Esophagus squamous epithelium (tissue), 4 donors: ENCODE measurements at regions not wholly inside any gene's neighbourhood (a gene's known extent, or its start where the extent isn't known, plus 50 kb on each side); places are given as distances from the start of the nearest gene placed in this dataset.

Experiments used
- CTCF ChIP-seq, 6 experiments: fragments of 450-650 bp in 4 of 6; fragments of 200-600 bp in 2 of 6; sonication (generic) in 2 of 6; IDR thresholded peaks; one replicate each; pipeline ENCODE4 v1.5.1; 2016 to 2019; ENCODE audit warnings: antibody characterized with exemption in 6 of 6, mild to moderate bottlenecking in 4 of 6, moderate library complexity in 4 of 6
- POLR2A ChIP-seq, 4 donors: fragments of 450-650 bp; IDR thresholded peaks; one replicate each; pipeline ENCODE4 v1.6.1; 2017; ENCODE audit warnings: antibody characterized with exemption in 4 of 4, mild to moderate bottlenecking in 4 of 4, moderate library complexity in 3 of 4

- TF ChIP-seq CTCF (IDR thresholded peaks at IDR 0.05) (no peak), POLR2A (IDR thresholded peaks at IDR 0.05) (no peak)
These were observed 53.3 kb upstream of the DLX4 start for GRCh38 chr17:49915670-49916069.
